Osteoblast (primary cell): ENCODE measurements at regions not wholly inside any gene's neighbourhood (a gene's known extent, or its start where the extent isn't known, plus 50 kb on each side); places are given as distances from the start of the nearest gene placed in this dataset.

Experiments
- DNase-seq: peaks from one replicate; pipeline ENCODE4 v3.0.0; 2011; ENCODE audit warnings: low spot score, mixed read lengths; ENCODE audit not compliant: insufficient read length; ENCODE audit errors: missing footprints
- H2AFZ ChIP-seq: 2 replicates; pipeline ENCODE4 v1.6.0; 2011; ENCODE audit warnings: mild to moderate bottlenecking, low read length
- H3K27ac ChIP-seq: 2 replicates; pipeline ENCODE4 v1.5.1; 2011; ENCODE audit warnings: mild to moderate bottlenecking, low read depth, low read length, moderate library complexity
- H3K27me3 ChIP-seq: 2 replicates; pipeline ENCODE4 v1.6.0; 2012; ENCODE audit warnings: mild to moderate bottlenecking, control low read depth, inconsistent platforms, low read length, moderate library complexity; ENCODE audit not compliant: insufficient read depth
- H3K36me3 ChIP-seq: 2 replicates; pipeline ENCODE4 v1.5.1; 2011; ENCODE audit warnings: mild to moderate bottlenecking, low read length, control low read depth, moderate library complexity; ENCODE audit not compliant: insufficient read depth
- H3K4me1 ChIP-seq: 2 replicates; pipeline ENCODE4 v1.5.1; 2011; ENCODE audit warnings: mild to moderate bottlenecking, low read length, control low read depth, moderate library complexity; ENCODE audit not compliant: insufficient read depth
- H3K4me2 ChIP-seq: 2 replicates; pipeline ENCODE4 v1.6.0; 2011; ENCODE audit warnings: mild to moderate bottlenecking, low read length; ENCODE audit not compliant: insufficient read depth
- H3K4me3 ChIP-seq: fragments of 200-600 bp; sonication (generic); 3 replicates; pipeline ENCODE4 v1.5.1; 2012; ENCODE audit warnings: mild to moderate bottlenecking, low read length, inconsistent platforms; ENCODE audit not compliant: insufficient read depth
- H3K79me2 ChIP-seq: 2 replicates; pipeline ENCODE4 v1.6.0; 2012; ENCODE audit warnings: mild to moderate bottlenecking, low read length, control low read depth, inconsistent platforms; ENCODE audit not compliant: insufficient read depth
- H3K9me3 ChIP-seq: 2 replicates; pipeline ENCODE4 v1.5.1; 2011; ENCODE audit warnings: low read depth, low read length, control low read depth
- H4K20me1 ChIP-seq: 2 replicates; pipeline ENCODE4 v1.6.0; 2012; ENCODE audit warnings: mild to moderate bottlenecking, low read length, control low read depth; ENCODE audit not compliant: insufficient read depth
- TF ChIP-seq, protein P1 (sequence below): IDR thresholded peaks from 2 replicates; pipeline ENCODE4 v1.5.1; 2011; ENCODE audit warnings: mild to moderate bottlenecking, low read depth, low read length, moderate library complexity; ENCODE audit errors: extremely low read depth

- Histone ChIP-seq H3K27ac (no peak overlapping the region), H3K4me3 (no peak overlapping the region), H2AFZ (no peak overlapping the region), H3K9me3 (no peaks in the 10 kb centered on the region), H3K4me2 (no peak overlapping the region), H4K20me1 (no peaks in the 10 kb centered on the region), H3K79me2 (no peaks in the 10 kb centered on the region), H3K4me1 (no peaks in the 10 kb centered on the region), H3K36me3 (no peaks in the 10 kb centered on the region), H3K27me3 (no peaks in the 10 kb centered on the region)
- DNase-seq: no peak
- TF ChIP-seq, protein P1, sequence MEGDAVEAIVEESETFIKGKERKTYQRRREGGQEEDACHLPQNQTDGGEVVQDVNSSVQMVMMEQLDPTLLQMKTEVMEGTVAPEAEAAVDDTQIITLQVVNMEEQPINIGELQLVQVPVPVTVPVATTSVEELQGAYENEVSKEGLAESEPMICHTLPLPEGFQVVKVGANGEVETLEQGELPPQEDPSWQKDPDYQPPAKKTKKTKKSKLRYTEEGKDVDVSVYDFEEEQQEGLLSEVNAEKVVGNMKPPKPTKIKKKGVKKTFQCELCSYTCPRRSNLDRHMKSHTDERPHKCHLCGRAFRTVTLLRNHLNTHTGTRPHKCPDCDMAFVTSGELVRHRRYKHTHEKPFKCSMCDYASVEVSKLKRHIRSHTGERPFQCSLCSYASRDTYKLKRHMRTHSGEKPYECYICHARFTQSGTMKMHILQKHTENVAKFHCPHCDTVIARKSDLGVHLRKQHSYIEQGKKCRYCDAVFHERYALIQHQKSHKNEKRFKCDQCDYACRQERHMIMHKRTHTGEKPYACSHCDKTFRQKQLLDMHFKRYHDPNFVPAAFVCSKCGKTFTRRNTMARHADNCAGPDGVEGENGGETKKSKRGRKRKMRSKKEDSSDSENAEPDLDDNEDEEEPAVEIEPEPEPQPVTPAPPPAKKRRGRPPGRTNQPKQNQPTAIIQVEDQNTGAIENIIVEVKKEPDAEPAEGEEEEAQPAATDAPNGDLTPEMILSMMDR: no peak
These were observed 52.2 kb upstream of the OR9Q1 start for GRCh38 chr11:57971272-57972012.

GRCh38 chr11:57972013-57972367, 51.7 kb upstream of the OR9Q1 start:
- H3K4me2 ChIP-seq: no peak overlapping the region
- H2AFZ ChIP-seq: no peak overlapping the region
- no peak overlapping the region for H3K4me3 ChIP-seq
- TF ChIP-seq, protein P1: no peak
- H3K36me3 ChIP-seq: no peaks in the 10 kb centered on the region
- H3K4me1 ChIP-seq: no peaks in the 10 kb centered on the region
- DNase-seq: no peak
- H3K27me3 ChIP-seq: no peaks in the 10 kb centered on the region
- no peak overlapping the region for H3K27ac ChIP-seq
- no peaks in the 10 kb centered on the region for H4K20me1 ChIP-seq
- H3K79me2 ChIP-seq: no peaks in the 10 kb centered on the region
- H3K9me3 ChIP-seq: no peaks in the 10 kb centered on the region
